Neural progenitor cell (in vitro differentiated cells): ENCODE measurements at regions not wholly inside any gene's neighbourhood (a gene's known extent, or its start where the extent isn't known, plus 50 kb on each side); places are given as distances from the start of the nearest gene placed in this dataset.

Experiments
- EZH2 ChIP-seq: fragments of 200-600 bp; sonication (generic); IDR thresholded peaks from 2 replicates; pipeline ENCODE4 v1.6.1; 2017; ENCODE audit warnings: antibody characterized with exemption, mild to moderate bottlenecking, moderate library complexity
- EZH2phosphoT487 ChIP-seq: fragments of 200-600 bp; sonication (generic); IDR thresholded peaks from 2 replicates; pipeline ENCODE4 v1.6.1; 2017; ENCODE audit warnings: antibody characterized with exemption
- TF ChIP-seq, protein P1 (sequence below): fragments of 200-600 bp; sonication (generic); IDR thresholded peaks from 2 replicates; pipeline ENCODE4 v1.5.1; 2017; ENCODE audit warnings: antibody characterized with exemption, mild to moderate bottlenecking

DNA sequence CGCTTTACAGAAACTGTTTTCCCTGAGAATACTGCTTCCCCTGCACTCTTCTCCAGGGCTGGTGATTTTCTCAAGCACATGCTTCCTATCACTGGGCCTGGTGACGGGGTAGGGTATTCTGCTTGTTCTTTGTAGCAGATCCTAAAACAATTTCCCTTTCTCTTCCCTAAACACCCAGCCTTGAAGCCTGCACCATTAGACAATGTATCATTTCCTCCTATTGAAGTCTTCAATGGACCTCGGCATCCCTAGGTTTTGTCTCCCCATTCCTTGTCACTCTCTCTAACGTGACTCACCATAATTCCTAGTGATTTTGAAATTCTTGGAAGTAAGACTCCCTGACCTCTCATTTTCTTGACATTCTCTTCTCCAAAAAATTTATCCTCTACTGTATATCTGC, 109.5 kb upstream of the GHITM start:
- TF ChIP-seq, protein P1, sequence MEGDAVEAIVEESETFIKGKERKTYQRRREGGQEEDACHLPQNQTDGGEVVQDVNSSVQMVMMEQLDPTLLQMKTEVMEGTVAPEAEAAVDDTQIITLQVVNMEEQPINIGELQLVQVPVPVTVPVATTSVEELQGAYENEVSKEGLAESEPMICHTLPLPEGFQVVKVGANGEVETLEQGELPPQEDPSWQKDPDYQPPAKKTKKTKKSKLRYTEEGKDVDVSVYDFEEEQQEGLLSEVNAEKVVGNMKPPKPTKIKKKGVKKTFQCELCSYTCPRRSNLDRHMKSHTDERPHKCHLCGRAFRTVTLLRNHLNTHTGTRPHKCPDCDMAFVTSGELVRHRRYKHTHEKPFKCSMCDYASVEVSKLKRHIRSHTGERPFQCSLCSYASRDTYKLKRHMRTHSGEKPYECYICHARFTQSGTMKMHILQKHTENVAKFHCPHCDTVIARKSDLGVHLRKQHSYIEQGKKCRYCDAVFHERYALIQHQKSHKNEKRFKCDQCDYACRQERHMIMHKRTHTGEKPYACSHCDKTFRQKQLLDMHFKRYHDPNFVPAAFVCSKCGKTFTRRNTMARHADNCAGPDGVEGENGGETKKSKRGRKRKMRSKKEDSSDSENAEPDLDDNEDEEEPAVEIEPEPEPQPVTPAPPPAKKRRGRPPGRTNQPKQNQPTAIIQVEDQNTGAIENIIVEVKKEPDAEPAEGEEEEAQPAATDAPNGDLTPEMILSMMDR = no peak
- TF ChIP-seq EZH2 (no peak), EZH2phosphoT487 (no peak)
